NCI-H2081 (cell line): ENCODE measurements at regions not wholly inside any gene's neighbourhood (a gene's known extent, or its start where the extent isn't known, plus 50 kb on each side); places are given as distances from the start of the nearest gene placed in this dataset.
"Not testable (repeated sequence)": the region's sequence is repeated elsewhere in the genome, so short reads cannot be mapped to it uniquely, and the experiment has no call there.

Experiments used
- DNase-seq, 2 experiments: peaks; one replicate each; lab custom pipeline; 2025; lab: John Stamatoyannopoulos, UW

GRCh38 chr20:30899370-30900079 lies 357.9 kb upstream of the DEFB115 start:
- DNase-seq: not testable (repeated sequence)

- not testable (repeated sequence) for DNase-seq
Measured at GRCh38 chr20:30900080-30900719, 357.3 kb upstream of the DEFB115 start.

- not testable (repeated sequence) for DNase-seq
Measured at GRCh38 chr20:30905231-30905630, 352.2 kb upstream of the DEFB115 start.

GRCh38 chr20:30910937-30911725 lies 346.3 kb upstream of the DEFB115 start:
- no peak for DNase-seq

GRCh38 chr20:30911832-30912660 lies 345.4 kb upstream of the DEFB115 start:
- DNase-seq: not testable (repeated sequence)

- not testable (repeated sequence) for DNase-seq
Measured at GRCh38 chr20:30912661-30913026, 344.8 kb upstream of the DEFB115 start.

- not testable (repeated sequence) for DNase-seq
Measured at GRCh38 chr20:30916404-30916803, 341.1 kb upstream of the DEFB115 start.

- DNase-seq: no peak
Measured at GRCh38 chr20:30919514-30920188, 337.8 kb upstream of the DEFB115 start.

- no peak for DNase-seq
Measured at GRCh38 chr20:30921286-30922071, 336.0 kb upstream of the DEFB115 start.

GRCh38 chr20:30922129-30922528 lies 335.3 kb upstream of the DEFB115 start:
- DNase-seq: no peak

- DNase-seq: no peak
Measured at GRCh38 chr20:30937790-30938189, 319.7 kb upstream of the DEFB115 start.

GRCh38 chr20:30949761-30950160 lies 307.7 kb upstream of the DEFB115 start:
- DNase-seq: no peak

- DNase-seq: not testable (repeated sequence)
Measured at GRCh38 chr20:30951088-30951487, 306.4 kb upstream of the DEFB115 start.

GRCh38 chr20:30956649-30957048 lies 300.8 kb upstream of the DEFB115 start:
- DNase-seq: not testable (repeated sequence)

- DNase-seq: not testable (repeated sequence)
Measured at GRCh38 chr20:30959208-30959607, 298.3 kb upstream of the DEFB115 start.

- DNase-seq: no peak
Measured at GRCh38 chr20:30963591-30963990, 293.9 kb upstream of the DEFB115 start.

- not testable (repeated sequence) for DNase-seq
Measured at GRCh38 chr20:30975859-30976258, 281.6 kb upstream of the DEFB115 start.

GRCh38 chr20:30985386-30985785 lies 272.1 kb upstream of the DEFB115 start:
- no peak for DNase-seq
